ENCODE measurements at regions not wholly inside any gene's neighbourhood (a gene's known extent, or its start where the extent isn't known, plus 50 kb on each side); places are given as distances from the start of the nearest gene placed in this dataset.

- TF ChIP-seq, protein P1, sequence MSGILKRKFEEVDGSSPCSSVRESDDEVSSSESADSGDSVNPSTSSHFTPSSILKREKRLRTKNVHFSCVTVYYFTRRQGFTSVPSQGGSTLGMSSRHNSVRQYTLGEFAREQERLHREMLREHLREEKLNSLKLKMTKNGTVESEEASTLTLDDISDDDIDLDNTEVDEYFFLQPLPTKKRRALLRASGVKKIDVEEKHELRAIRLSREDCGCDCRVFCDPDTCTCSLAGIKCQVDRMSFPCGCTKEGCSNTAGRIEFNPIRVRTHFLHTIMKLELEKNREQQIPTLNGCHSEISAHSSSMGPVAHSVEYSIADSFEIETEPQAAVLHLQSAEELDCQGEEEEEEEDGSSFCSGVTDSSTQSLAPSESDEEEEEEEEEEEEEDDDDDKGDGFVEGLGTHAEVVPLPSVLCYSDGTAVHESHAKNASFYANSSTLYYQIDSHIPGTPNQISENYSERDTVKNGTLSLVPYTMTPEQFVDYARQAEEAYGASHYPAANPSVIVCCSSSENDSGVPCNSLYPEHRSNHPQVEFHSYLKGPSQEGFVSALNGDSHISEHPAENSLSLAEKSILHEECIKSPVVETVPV (CRISPR knock-in tag; IDR thresholded peaks at IDR 0.05), result no peak
- TF ChIP-seq ISL1 (CRISPR knock-in tag; IDR thresholded peaks at IDR 0.05), result no peak
- TF ChIP-seq CSDC2 (CRISPR knock-in tag; IDR thresholded peaks at IDR 0.05), result no peak
- no peak for TF ChIP-seq ZFP30 (CRISPR knock-in tag; IDR thresholded peaks at IDR 0.05)
- no peak for TF ChIP-seq ESRRG (CRISPR knock-in tag; IDR thresholded peaks at IDR 0.05)
- no peak for TF ChIP-seq ZNF565 (CRISPR knock-in tag; conservative IDR thresholded peaks at IDR 0.05; ENCODE audit: low read depth)
- TF ChIP-seq BACH2 (CRISPR knock-in tag; IDR thresholded peaks at IDR 0.05; ENCODE audit: borderline replicate concordance), result no peak
- no peak for TF ChIP-seq ZNF70 (CRISPR knock-in tag; IDR thresholded peaks at IDR 0.05)
- no peak for TF ChIP-seq OSR1 (CRISPR knock-in tag; IDR thresholded peaks at IDR 0.05)
- TF ChIP-seq ZFP3 (CRISPR knock-in tag; IDR thresholded peaks at IDR 0.05), result no peak
These were observed 120.0 kb downstream of the SLC17A6 start (continued) for GRCh38 chr11:22458161-22458560.

- no peak for ATAC-seq
- TF ChIP-seq POU6F1 (CRISPR knock-in tag; IDR thresholded peaks at IDR 0.05; ENCODE audit: borderline replicate concordance, low read depth) (no peak), ESRRG (CRISPR knock-in tag; IDR thresholded peaks at IDR 0.05) (no peak), CSDC2 (CRISPR knock-in tag; IDR thresholded peaks at IDR 0.05) (no peak), BACH2 (CRISPR knock-in tag; IDR thresholded peaks at IDR 0.05; ENCODE audit: borderline replicate concordance) (no peak), ZC3H10 (CRISPR knock-in tag; IDR thresholded peaks at IDR 0.05) (no peak)
- TF ChIP-seq, protein P2, sequence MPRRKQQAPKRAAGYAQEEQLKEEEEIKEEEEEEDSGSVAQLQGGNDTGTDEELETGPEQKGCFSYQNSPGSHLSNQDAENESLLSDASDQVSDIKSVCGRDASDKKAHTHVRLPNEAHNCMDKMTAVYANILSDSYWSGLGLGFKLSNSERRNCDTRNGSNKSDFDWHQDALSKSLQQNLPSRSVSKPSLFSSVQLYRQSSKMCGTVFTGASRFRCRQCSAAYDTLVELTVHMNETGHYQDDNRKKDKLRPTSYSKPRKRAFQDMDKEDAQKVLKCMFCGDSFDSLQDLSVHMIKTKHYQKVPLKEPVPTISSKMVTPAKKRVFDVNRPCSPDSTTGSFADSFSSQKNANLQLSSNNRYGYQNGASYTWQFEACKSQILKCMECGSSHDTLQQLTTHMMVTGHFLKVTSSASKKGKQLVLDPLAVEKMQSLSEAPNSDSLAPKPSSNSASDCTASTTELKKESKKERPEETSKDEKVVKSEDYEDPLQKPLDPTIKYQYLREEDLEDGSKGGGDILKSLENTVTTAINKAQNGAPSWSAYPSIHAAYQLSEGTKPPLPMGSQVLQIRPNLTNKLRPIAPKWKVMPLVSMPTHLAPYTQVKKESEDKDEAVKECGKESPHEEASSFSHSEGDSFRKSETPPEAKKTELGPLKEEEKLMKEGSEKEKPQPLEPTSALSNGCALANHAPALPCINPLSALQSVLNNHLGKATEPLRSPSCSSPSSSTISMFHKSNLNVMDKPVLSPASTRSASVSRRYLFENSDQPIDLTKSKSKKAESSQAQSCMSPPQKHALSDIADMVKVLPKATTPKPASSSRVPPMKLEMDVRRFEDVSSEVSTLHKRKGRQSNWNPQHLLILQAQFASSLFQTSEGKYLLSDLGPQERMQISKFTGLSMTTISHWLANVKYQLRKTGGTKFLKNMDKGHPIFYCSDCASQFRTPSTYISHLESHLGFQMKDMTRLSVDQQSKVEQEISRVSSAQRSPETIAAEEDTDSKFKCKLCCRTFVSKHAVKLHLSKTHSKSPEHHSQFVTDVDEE (CRISPR knock-in tag; IDR thresholded peaks at IDR 0.05), result no peak
- TF ChIP-seq, protein P3, sequence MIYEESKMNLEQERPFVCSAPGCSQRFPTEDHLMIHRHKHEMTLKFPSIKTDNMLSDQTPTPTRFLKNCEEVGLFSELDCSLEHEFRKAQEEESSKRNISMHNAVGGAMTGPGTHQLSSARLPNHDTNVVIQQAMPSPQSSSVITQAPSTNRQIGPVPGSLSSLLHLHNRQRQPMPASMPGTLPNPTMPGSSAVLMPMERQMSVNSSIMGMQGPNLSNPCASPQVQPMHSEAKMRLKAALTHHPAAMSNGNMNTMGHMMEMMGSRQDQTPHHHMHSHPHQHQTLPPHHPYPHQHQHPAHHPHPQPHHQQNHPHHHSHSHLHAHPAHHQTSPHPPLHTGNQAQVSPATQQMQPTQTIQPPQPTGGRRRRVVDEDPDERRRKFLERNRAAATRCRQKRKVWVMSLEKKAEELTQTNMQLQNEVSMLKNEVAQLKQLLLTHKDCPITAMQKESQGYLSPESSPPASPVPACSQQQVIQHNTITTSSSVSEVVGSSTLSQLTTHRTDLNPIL (CRISPR knock-in tag; IDR thresholded peaks at IDR 0.05; ENCODE audit: low read depth), result no peak
These were observed 119.0 kb downstream of the SLC17A6 start for GRCh38 chr11:22456993-22457762.

DNA sequence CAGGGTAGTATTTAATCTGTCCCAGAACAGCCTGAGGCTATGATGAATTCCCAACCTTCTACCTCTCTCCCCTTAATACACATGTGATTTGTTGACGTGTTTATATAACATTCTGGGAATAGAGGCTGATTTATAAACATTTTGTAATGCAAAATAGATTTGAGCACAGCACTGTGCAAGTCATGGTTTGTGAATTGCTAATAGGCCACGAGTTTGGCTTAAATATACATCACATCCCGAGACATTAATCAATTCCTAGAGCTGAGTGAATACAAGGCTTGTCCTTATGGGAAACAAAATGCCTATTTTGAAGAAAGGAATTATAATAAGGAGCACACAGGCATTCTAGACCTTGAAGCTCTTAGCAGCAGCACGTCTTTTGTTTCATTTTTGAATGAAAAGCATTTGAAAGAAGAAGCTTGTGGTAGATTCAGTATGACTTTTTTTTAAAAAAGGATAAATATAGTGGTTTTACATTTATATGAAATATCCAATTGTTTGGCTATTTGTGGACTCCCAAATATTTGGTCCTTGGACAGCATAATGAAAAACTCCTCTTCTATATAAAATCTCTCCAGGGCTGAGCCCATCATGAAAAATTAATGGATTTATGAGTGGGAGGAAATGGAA lies 116.4 kb downstream of the SLC17A6 start:
- no peak for ATAC-seq
- TF ChIP-seq TCF4 (CRISPR knock-in tag; IDR thresholded peaks at IDR 0.05; ENCODE audit: borderline replicate concordance), result no peak
- no peak for TF ChIP-seq OSR1 (CRISPR knock-in tag; IDR thresholded peaks at IDR 0.05)
- no peak for TF ChIP-seq POU6F1 (CRISPR knock-in tag; IDR thresholded peaks at IDR 0.05; ENCODE audit: borderline replicate concordance, low read depth)
- no peak for TF ChIP-seq PATZ1 (CRISPR knock-in tag; IDR thresholded peaks at IDR 0.05; ENCODE audit: borderline replicate concordance)
- TF ChIP-seq RARB (CRISPR knock-in tag; IDR thresholded peaks at IDR 0.05), result no peak
- no peak for TF ChIP-seq PPARA (CRISPR knock-in tag; IDR thresholded peaks at IDR 0.05; ENCODE audit: borderline replicate concordance)
- TF ChIP-seq CSDC2 (CRISPR knock-in tag; IDR thresholded peaks at IDR 0.05), result no peak
- TF ChIP-seq, protein P2 (CRISPR knock-in tag; IDR thresholded peaks at IDR 0.05), result no peak
- no peak for TF ChIP-seq ZNF565 (CRISPR knock-in tag; conservative IDR thresholded peaks at IDR 0.05; ENCODE audit: low read depth)
- TF ChIP-seq ZFP3 (CRISPR knock-in tag; IDR thresholded peaks at IDR 0.05), result no peak
- TF ChIP-seq SNAI2 (CRISPR knock-in tag; IDR thresholded peaks at IDR 0.05), result no peak
- no peak for TF ChIP-seq TOX (CRISPR knock-in tag; IDR thresholded peaks at IDR 0.05; ENCODE audit: borderline replicate concordance)
- TF ChIP-seq, protein P1 (CRISPR knock-in tag; IDR thresholded peaks at IDR 0.05), result no peak

Measured in SK-N-SH treated with all-trans-retinoic acid at 6 μM for 48 hours (cell line).